IMR-90 (cell line): ENCODE measurements at regions not wholly inside any gene's neighbourhood (a gene's known extent, or its start where the extent isn't known, plus 50 kb on each side); places are given as distances from the start of the nearest gene placed in this dataset.

ENCODE experiments used
- BHLHE40 ChIP-seq: fragments of 150-350 bp; IDR thresholded peaks from 2 replicates; pipeline ENCODE4 v1.6.1; 2016; ENCODE audit warnings: mild to moderate bottlenecking, low read depth, low read length
- CTCF ChIP-seq: conservative IDR thresholded peaks from 2 replicates; pipeline ENCODE4 v1.5.1; 2012; ENCODE audit warnings: mild to moderate bottlenecking, low read depth, low read length, improper control_type of control experiment
- FOS ChIP-seq: fragments of 150-350 bp; IDR thresholded peaks from 2 replicates; pipeline ENCODE4 v1.6.1; 2016; ENCODE audit warnings: low read depth, low read length
- MXI1 ChIP-seq: IDR thresholded peaks from 2 replicates; pipeline ENCODE4 v1.6.1; 2012; ENCODE audit warnings: low read depth, mild to moderate bottlenecking, low read length, moderate library complexity, borderline replicate concordance
- POLR2A ChIP-seq: IDR thresholded peaks from 2 replicates; pipeline ENCODE4 v1.6.1; 2012; ENCODE audit warnings: mild to moderate bottlenecking, low read depth, low read length
- RAD21 ChIP-seq: IDR thresholded peaks from 2 replicates; pipeline ENCODE4 v1.6.1; 2012; ENCODE audit warnings: low read length, improper control_type of control experiment

GRCh38 chr11:83350187-83350586 lies 64.0 kb upstream of the CCDC90B start:
- TF ChIP-seq POLR2A = no peak
- no peak for TF ChIP-seq FOS
- TF ChIP-seq CTCF = no peak
- TF ChIP-seq BHLHE40 = no peak
- no peak for TF ChIP-seq MXI1
- TF ChIP-seq RAD21 = no peak
